Liver (tissue), 8 donors: ENCODE measurements at regions not wholly inside any gene's neighbourhood (a gene's known extent, or its start where the extent isn't known, plus 50 kb on each side); places are given as distances from the start of the nearest gene placed in this dataset.

Experiments used
- DNase-seq: peaks from one replicate; pipeline ENCODE4 v3.0.0-alpha.2; 2017; ENCODE audit warnings: low spot score
- H3K27ac ChIP-seq, 2 donors: one replicate each; pipeline ENCODE4 v1.7.0; 2013; ENCODE audit warnings: inconsistent platforms in 2 of 2, low read length in 2 of 2, control low read depth in 1 of 2, low read depth in 1 of 2, mild to moderate bottlenecking in 1 of 2
- H3K27me3 ChIP-seq, 4 donors: one replicate each; pipeline versions ENCODE4 v1.6.1 to v1.7.0; 2013; ENCODE audit warnings: low read length in 3 of 4, inconsistent platforms in 1 of 4, mild to moderate bottlenecking in 1 of 4, moderate library complexity in 1 of 4; ENCODE audit not compliant: control insufficient read depth in 4 of 4, insufficient read depth in 4 of 4
- H3K36me3 ChIP-seq, 4 donors: one replicate each; pipeline versions ENCODE4 v1.6.1 to v1.7.0; 2013; ENCODE audit warnings: low read length in 3 of 4, mild to moderate bottlenecking in 3 of 4, low read depth in 1 of 4, moderate library complexity in 1 of 4; ENCODE audit not compliant: control insufficient read depth in 4 of 4, insufficient read depth in 3 of 4
- H3K4me1 ChIP-seq, 4 donors: one replicate each; pipeline versions ENCODE4 v1.6.1 to v1.7.0; 2013; ENCODE audit warnings: low read length in 3 of 4, mild to moderate bottlenecking in 3 of 4, moderate library complexity in 1 of 4; ENCODE audit not compliant: control insufficient read depth in 4 of 4, insufficient read depth in 4 of 4
- H3K4me3 ChIP-seq, 3 donors: one replicate each; pipeline versions ENCODE4 v1.6.1 to v1.7.0; 2013; ENCODE audit warnings: low read length in 3 of 3, control low read depth in 1 of 3, low read depth in 1 of 3, mild to moderate bottlenecking in 1 of 3
- H3K9ac ChIP-seq, 2 donors: one replicate each; pipeline ENCODE4 v1.7.0; 2013; ENCODE audit warnings: low read length in 2 of 2, mild to moderate bottlenecking in 2 of 2, moderate library complexity in 2 of 2, control low read depth in 1 of 2, low read depth in 1 of 2
- H3K9me3 ChIP-seq, 4 donors: one replicate each; pipeline versions ENCODE4 v1.6.1 to v1.7.0; 2013; ENCODE audit warnings: low read length in 3 of 4; ENCODE audit not compliant: control insufficient read depth in 4 of 4
- EGR1 ChIP-seq, 2 donors: IDR thresholded peaks; 2 replicates each; pipeline ENCODE4 v1.6.1; 2016 to 2018; ENCODE audit warnings: antibody characterized with exemption in 2 of 2, low read depth in 2 of 2
- FOXA1 ChIP-seq: IDR thresholded peaks from 2 replicates; pipeline ENCODE4 v1.6.1; 2016; ENCODE audit warnings: antibody characterized with exemption
- FOXA2 ChIP-seq: IDR thresholded peaks from 2 replicates; pipeline ENCODE4 v1.6.1; 2016; ENCODE audit warnings: antibody characterized with exemption
- GABPA ChIP-seq, 2 donors: IDR thresholded peaks in 1 of 2; conservative IDR thresholded peaks in 1 of 2; 2 replicates each; pipeline ENCODE4 v1.6.1; 2016; ENCODE audit warnings: antibody characterized with exemption in 2 of 2, mild to moderate bottlenecking in 1 of 2, moderate library complexity in 1 of 2
- HNF4A ChIP-seq, 2 donors: conservative IDR thresholded peaks; 2 replicates each; pipeline ENCODE4 v1.6.1; 2016; ENCODE audit warnings: antibody characterized with exemption in 2 of 2, mild to moderate bottlenecking in 2 of 2
- HNF4G ChIP-seq: IDR thresholded peaks from 2 replicates; pipeline ENCODE4 v1.6.1; 2016; ENCODE audit warnings: antibody characterized with exemption
- JUND ChIP-seq, 2 donors: IDR thresholded peaks; 2 replicates each; pipeline ENCODE4 v1.6.1; 2016; ENCODE audit warnings: antibody characterized with exemption in 2 of 2
- NR2F2 ChIP-seq: IDR thresholded peaks from 2 replicates; pipeline ENCODE4 v1.6.1; 2016; ENCODE audit warnings: antibody characterized with exemption
- RAD21 ChIP-seq, 2 donors: IDR thresholded peaks; 2 replicates each; pipeline ENCODE4 v1.6.1; 2016; ENCODE audit warnings: antibody characterized with exemption in 2 of 2, mild to moderate bottlenecking in 2 of 2
- RXRA ChIP-seq, 2 donors: IDR thresholded peaks; 2 replicates each; pipeline ENCODE4 v1.6.1; 2017 to 2018; ENCODE audit warnings: antibody characterized with exemption in 2 of 2, mild to moderate bottlenecking in 1 of 2
- SP1 ChIP-seq: IDR thresholded peaks from 2 replicates; pipeline ENCODE4 v1.6.1; 2018; ENCODE audit warnings: antibody characterized with exemption, mild to moderate bottlenecking
- YY1 ChIP-seq: IDR thresholded peaks from 2 replicates; pipeline ENCODE4 v1.6.1; 2016; ENCODE audit warnings: antibody characterized with exemption, mild to moderate bottlenecking
- WGBS: extraction: QIAGEN DNeasy Blood & Tissue Kit; methylation state at CpG from one replicate; pipeline ENCODE4 v1.1.7; 2013; 5-methylcytosine and 5-hydroxymethylcytosine counted together
- TF ChIP-seq, protein P1 (sequence below): IDR thresholded peaks from 2 replicates; pipeline ENCODE4 v1.6.1; 2016; ENCODE audit warnings: antibody characterized with exemption, mild to moderate bottlenecking
- TF ChIP-seq, protein P2 (sequence below): IDR thresholded peaks from 2 replicates; pipeline ENCODE4 v1.6.1; 2016; ENCODE audit warnings: antibody characterized with exemption
- TF ChIP-seq, protein P3 (sequence below): fragments of 150-350 bp; IDR thresholded peaks from 2 replicates; pipeline ENCODE4 v1.5.1; 2017; ENCODE audit warnings: improper control_type of control experiment, low read depth, low read length; ENCODE audit not compliant: missing input control
- TF ChIP-seq, protein P4 (sequence below): IDR thresholded peaks from 2 replicates; pipeline ENCODE4 v1.6.1; 2016; ENCODE audit warnings: antibody characterized with exemption
- donor health status: healthy.
- donor health status: healthy.
- donor health status: healthy.
- donor health status: healthy.
- donor health status: healthy.

DNA sequence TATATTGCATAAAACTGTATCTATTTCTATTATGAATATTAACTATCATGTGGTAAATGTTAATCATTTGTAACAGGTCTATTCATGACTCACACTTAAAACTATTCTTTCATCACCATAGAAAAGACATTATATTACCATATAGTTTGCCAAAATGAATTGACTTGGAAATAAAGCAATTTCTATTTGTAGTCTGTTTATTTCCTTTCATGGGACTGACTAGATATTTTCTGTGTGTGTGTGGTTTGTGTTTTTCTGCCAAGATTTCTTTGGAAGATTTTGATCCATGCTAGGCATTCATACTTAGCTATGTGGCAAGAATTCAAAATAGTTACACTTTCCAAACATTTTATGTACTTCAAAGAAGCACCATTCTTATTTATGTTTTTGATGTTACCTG is 522.5 kb upstream of the AGTR1 start:
- H3K4me3 ChIP-seq, result no peak overlapping the region
- H3K9ac ChIP-seq, result no peak overlapping the region

DNA sequence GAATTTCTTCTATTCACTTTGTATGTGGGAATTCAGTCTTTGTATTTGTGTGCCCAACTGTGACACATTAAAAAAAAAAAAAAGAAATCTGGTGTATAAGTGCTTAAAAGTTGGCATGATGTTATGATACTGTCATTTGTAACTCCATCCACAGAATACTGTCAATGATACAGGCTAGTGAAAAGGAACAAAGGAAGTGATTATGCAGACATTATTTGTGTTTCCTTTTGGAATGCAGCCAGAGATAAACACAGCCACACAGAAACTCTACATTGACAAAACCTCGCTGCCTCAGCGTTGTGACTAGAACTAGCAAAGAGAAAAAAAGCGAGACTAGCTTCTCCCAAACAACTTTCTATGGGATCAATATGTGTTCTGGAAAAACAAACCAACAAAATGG is 519.2 kb upstream of the AGTR1 start:
- Histone ChIP-seq H3K4me3 (no peak overlapping the region), H3K9ac (no peak overlapping the region), H3K27ac (no peak overlapping the region), H3K27me3 (peaks cover 0 to 4% (median 0%) of the 10 kb centered on the region in 4 donors), H3K4me1 (no peaks in the 10 kb centered on the region), H3K9me3 (no peaks in the 10 kb centered on the region), H3K36me3 (no peaks in the 10 kb centered on the region)
- WGBS, result 33% methylated on average over 3 of the region's 3 CpGs
- TF ChIP-seq HNF4G (no peak), FOXA1 (no peak), RAD21 (IDR thresholded peaks at IDR 0.05) (no peak), RXRA (IDR thresholded peaks at IDR 0.05) (no peak), FOXA2 (no peak), SP1 (no peak), GABPA (IDR thresholded peaks at IDR 0.05 in 1 of 2, conservative IDR thresholded peaks at IDR 0.05 in 1 of 2) (no peak), JUND (IDR thresholded peaks at IDR 0.05) (no peak), NR2F2 (no peak), HNF4A (conservative IDR thresholded peaks at IDR 0.05) (no peak), YY1 (no peak), EGR1 (IDR thresholded peaks at IDR 0.05; ENCODE audit: low read depth in 2 of 2) (no peak)
- TF ChIP-seq, protein P1, sequence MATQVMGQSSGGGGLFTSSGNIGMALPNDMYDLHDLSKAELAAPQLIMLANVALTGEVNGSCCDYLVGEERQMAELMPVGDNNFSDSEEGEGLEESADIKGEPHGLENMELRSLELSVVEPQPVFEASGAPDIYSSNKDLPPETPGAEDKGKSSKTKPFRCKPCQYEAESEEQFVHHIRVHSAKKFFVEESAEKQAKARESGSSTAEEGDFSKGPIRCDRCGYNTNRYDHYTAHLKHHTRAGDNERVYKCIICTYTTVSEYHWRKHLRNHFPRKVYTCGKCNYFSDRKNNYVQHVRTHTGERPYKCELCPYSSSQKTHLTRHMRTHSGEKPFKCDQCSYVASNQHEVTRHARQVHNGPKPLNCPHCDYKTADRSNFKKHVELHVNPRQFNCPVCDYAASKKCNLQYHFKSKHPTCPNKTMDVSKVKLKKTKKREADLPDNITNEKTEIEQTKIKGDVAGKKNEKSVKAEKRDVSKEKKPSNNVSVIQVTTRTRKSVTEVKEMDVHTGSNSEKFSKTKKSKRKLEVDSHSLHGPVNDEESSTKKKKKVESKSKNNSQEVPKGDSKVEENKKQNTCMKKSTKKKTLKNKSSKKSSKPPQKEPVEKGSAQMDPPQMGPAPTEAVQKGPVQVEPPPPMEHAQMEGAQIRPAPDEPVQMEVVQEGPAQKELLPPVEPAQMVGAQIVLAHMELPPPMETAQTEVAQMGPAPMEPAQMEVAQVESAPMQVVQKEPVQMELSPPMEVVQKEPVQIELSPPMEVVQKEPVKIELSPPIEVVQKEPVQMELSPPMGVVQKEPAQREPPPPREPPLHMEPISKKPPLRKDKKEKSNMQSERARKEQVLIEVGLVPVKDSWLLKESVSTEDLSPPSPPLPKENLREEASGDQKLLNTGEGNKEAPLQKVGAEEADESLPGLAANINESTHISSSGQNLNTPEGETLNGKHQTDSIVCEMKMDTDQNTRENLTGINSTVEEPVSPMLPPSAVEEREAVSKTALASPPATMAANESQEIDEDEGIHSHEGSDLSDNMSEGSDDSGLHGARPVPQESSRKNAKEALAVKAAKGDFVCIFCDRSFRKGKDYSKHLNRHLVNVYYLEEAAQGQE, result no peak
- TF ChIP-seq, protein P2, sequence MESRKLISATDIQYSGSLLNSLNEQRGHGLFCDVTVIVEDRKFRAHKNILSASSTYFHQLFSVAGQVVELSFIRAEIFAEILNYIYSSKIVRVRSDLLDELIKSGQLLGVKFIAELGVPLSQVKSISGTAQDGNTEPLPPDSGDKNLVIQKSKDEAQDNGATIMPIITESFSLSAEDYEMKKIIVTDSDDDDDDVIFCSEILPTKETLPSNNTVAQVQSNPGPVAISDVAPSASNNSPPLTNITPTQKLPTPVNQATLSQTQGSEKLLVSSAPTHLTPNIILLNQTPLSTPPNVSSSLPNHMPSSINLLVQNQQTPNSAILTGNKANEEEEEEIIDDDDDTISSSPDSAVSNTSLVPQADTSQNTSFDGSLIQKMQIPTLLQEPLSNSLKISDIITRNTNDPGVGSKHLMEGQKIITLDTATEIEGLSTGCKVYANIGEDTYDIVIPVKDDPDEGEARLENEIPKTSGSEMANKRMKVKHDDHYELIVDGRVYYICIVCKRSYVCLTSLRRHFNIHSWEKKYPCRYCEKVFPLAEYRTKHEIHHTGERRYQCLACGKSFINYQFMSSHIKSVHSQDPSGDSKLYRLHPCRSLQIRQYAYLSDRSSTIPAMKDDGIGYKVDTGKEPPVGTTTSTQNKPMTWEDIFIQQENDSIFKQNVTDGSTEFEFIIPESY, result no peak
- TF ChIP-seq, protein P3, sequence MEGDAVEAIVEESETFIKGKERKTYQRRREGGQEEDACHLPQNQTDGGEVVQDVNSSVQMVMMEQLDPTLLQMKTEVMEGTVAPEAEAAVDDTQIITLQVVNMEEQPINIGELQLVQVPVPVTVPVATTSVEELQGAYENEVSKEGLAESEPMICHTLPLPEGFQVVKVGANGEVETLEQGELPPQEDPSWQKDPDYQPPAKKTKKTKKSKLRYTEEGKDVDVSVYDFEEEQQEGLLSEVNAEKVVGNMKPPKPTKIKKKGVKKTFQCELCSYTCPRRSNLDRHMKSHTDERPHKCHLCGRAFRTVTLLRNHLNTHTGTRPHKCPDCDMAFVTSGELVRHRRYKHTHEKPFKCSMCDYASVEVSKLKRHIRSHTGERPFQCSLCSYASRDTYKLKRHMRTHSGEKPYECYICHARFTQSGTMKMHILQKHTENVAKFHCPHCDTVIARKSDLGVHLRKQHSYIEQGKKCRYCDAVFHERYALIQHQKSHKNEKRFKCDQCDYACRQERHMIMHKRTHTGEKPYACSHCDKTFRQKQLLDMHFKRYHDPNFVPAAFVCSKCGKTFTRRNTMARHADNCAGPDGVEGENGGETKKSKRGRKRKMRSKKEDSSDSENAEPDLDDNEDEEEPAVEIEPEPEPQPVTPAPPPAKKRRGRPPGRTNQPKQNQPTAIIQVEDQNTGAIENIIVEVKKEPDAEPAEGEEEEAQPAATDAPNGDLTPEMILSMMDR, result no peak
- TF ChIP-seq, protein P4, sequence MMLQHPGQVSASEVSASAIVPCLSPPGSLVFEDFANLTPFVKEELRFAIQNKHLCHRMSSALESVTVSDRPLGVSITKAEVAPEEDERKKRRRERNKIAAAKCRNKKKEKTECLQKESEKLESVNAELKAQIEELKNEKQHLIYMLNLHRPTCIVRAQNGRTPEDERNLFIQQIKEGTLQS, result no peak
- no peak for DNase-seq

More for the DNA sequence above, 522.5 kb upstream of the AGTR1 start:
- Histone ChIP-seq H3K9me3 (no peaks in the 10 kb centered on the region), H3K27ac (no peak overlapping the region), H3K27me3 (peaks cover 0 to 4% (median 0%) of the 10 kb centered on the region in 4 donors), H3K4me1 (no peaks in the 10 kb centered on the region), H3K36me3 (no peaks in the 10 kb centered on the region)
- TF ChIP-seq, protein P1, result no peak
- DNase-seq, result no peak
